ENCODE measurements at regions not wholly inside any gene's neighbourhood (a gene's known extent, or its start where the extent isn't known, plus 50 kb on each side); places are given as distances from the start of the nearest gene placed in this dataset.

- no peak for DNase-seq
- no peak for TF ChIP-seq CTCF (IDR thresholded peaks at IDR 0.05)
- Histone ChIP-seq H3K9me3 (no peaks in the 10 kb centered on the region), H3K36me3 (no peaks in the 10 kb centered on the region), H3K27ac (no peak overlapping the region), H3K4me3 (no peak overlapping the region), H3K4me1 (peaks cover 0 to 3% of the 10 kb centered on the region in 2 donors), H3K27me3 (no peaks in the 10 kb centered on the region)
- ATAC-seq, result no peak
- intact Hi-C loops (cut with DNase I), result no loop called here
These were observed 536.5 kb upstream of the FZD8 start for GRCh38 chr10:36178616-36179015.

GRCh38 chr10:36177071-36177470, 535.0 kb upstream of the FZD8 start:
- peaks cover 2 to 8% of the 10 kb centered on the region in 2 donors for H3K4me1 ChIP-seq
- H3K9me3 ChIP-seq, result no peaks in the 10 kb centered on the region
- no peak for TF ChIP-seq CTCF (IDR thresholded peaks at IDR 0.05)
- H3K36me3 ChIP-seq, result no peaks in the 10 kb centered on the region
- no peak overlapping the region for H3K4me3 ChIP-seq
- no peak overlapping the region for H3K27ac ChIP-seq
- no peaks in the 10 kb centered on the region for H3K27me3 ChIP-seq
- DNase-seq, result no peak
- intact Hi-C loops (cut with DNase I), result no loop called here
- ATAC-seq, result no peak

GRCh38 chr10:36175954-36176353, 533.9 kb upstream of the FZD8 start:
- no peak for ATAC-seq
- Histone ChIP-seq H3K36me3 (no peaks in the 10 kb centered on the region), H3K9me3 (no peaks in the 10 kb centered on the region), H3K4me1 (peaks cover 10% of the 10 kb centered on the region in 2 donors), H3K4me3 (no peak overlapping the region), H3K27me3 (no peaks in the 10 kb centered on the region), H3K27ac (no peak overlapping the region)
- intact Hi-C loops (cut with DNase I), result no loop called here
- TF ChIP-seq CTCF (IDR thresholded peaks at IDR 0.05), result no peak
- no peak for DNase-seq

GRCh38 chr10:36173364-36173763, 531.3 kb upstream of the FZD8 start:
- DNase-seq (no peak), ATAC-seq (no peak)
- H3K9me3 ChIP-seq, result no peaks in the 10 kb centered on the region
- no peak overlapping the region for H3K27ac ChIP-seq
- no peak overlapping the region for H3K4me3 ChIP-seq
- no peaks in the 10 kb centered on the region for H3K36me3 ChIP-seq
- H3K4me1 ChIP-seq, result peaks cover 10% of the 10 kb centered on the region in 2 donors
- no peak for TF ChIP-seq CTCF (IDR thresholded peaks at IDR 0.05)
- intact Hi-C loops (cut with DNase I), result no loop called here
- H3K27me3 ChIP-seq, result no peaks in the 10 kb centered on the region

GRCh38 chr10:36171953-36172940, 530.2 kb upstream of the FZD8 start:
- Histone ChIP-seq H3K9me3 (no peaks in the 10 kb centered on the region), H3K27ac (peak overlapping the region; percentile 30 to 49), H3K27me3 (no peaks in the 10 kb centered on the region), H3K4me3 (no peak overlapping the region), H3K36me3 (no peaks in the 10 kb centered on the region), H3K4me1 (peaks cover 10% of the 10 kb centered on the region in 2 donors)
- intact Hi-C loops (cut with DNase I), result no loop called here
- DNase-seq (no peak), ATAC-seq (peak; percentile 54)
- no peak for TF ChIP-seq CTCF (IDR thresholded peaks at IDR 0.05)

Data from left lung (tissue), 4 donors.